GM21737 (cell line): ENCODE measurements at regions not wholly inside any gene's neighbourhood (a gene's known extent, or its start where the extent isn't known, plus 50 kb on each side); places are given as distances from the start of the nearest gene placed in this dataset.

Source experiments
- ATAC-seq: cut with Tn5 transposase; IDR thresholded peaks from one replicate; pipeline ENCODE4 v1.9.1; 2021; ENCODE audit warnings: mild to moderate bottlenecking, moderate library complexity; ENCODE audit not compliant: unreplicated experiment

DNA sequence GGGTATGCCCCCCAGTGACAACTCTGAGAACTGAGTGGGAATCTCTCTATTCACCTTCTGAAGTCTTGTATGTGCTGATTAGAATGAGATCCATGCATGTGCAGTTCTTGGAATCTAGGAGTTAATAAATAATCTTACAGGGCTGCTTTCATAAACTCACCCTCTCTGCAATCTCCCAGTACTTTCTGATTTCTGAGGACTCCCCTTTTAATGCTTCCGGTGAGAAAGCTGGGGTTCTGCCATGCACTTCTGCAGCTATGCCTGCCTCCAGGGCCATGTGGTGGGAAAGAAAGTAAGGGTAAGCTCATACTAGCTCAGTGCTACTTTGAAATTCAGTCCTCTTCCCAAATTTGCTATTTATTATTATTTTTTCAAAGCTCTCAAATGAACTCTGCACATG lies 432.9 kb downstream of the MTX2 start:
- no peak for ATAC-seq

DNA sequence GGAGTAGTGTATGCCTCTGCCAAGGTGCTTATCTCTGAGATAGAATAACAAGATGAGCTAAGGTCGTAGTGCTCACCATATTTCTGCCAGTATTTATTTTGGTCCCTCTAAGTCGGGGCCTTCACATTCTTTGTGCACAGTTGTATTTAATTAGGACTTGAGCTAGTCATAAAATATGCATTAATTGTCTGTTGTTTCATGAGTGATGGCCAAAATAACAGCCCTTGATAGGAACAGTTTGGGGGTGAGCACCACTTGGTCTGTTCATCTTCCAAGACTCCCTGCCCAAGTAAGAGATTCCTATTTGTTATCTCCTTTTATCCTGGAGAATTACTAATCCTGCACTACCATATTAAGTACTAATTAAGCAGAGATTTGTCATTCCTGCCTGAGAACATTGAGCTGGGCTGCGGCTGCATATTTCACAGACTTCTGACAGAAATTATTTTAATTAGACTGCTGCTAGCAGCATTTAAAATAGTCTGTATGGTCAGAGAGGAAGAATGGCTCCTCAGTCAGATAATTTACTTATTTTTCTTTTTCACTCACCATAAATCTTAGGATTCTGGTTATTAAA lies 435.1 kb downstream of the MTX2 start:
- no peak for ATAC-seq

DNA sequence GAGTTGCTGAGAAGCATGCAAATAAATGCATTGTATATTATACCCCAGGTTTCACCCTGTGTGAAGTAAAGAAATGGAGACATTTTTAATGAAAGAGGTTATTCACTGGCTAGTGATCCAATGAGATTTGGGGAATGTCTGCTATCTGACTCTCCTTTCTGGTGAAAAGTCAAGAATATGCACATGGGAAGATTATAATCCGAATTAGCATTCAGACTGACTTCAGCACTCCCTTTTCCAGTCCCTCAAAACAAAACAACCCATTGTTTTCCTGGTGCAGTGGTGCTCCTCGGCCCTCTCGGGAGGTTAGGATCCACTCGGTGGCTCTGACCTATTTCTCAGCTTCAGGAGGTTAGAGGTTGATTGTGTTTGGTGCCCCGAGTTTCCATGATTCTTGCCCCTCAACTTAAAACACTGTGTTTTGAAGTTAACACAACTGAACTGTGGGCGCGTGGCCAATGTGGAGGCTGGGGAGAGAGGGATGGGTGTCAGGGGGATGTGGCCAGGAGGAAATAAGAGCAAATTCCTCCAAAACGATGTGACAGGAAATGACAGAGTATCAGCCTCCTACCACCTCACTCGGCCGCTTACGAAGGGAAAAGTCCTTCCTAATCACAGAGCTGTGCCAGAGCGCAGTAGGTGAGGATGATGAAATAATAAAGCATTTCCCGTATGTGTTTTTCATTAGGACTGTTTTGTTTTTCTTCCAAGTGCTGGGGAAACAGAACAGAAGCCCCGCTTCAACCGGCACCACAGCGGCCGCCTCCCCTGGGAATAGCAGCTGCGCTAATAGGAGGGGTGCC lies 440.1 kb downstream of the MTX2 start:
- ATAC-seq, result no peak

DNA sequence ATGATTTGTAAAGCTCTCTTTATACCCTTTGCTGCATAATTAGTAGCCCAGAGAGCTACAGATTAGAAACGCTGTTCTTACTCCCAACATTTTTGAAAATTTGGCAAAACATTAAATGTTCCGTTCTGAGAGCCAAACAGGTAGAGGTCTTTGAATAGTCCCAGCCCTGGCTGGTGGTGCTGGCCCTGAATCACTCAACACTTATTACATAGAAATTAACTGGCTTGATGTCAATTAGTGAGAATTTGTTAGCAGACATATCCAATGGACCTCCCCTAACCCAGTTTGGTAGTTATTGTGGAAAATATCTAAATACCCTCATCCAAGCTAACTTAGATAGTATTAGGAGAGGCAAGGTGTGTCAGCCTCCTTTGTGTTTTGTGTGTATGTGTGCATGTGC lies 440.7 kb downstream of the MTX2 start:
- ATAC-seq, result no peak

DNA sequence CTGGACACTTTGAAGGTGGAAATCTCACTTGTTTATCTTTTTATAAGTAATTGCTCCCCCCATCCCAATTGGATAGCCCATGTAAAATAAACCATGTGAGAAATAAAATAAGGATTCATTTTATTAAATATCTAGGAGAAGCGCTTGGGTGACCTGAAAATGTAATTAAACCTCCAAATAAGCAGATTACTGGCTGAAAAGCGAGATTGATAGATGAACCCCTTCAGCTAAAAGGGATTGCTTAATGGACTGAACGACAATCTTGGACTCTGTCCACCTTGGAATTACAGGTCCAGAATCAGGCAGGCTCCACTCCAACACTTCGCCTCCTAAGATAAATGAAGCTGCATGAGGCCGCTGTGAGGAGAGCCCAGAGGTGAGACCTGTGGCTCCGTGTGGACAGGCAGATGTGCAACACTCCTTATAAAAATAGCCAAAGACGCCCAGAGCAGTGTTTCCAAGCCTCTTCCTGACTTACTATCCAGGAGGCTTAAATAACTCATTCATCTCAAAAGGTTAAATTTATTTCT lies 441.5 kb downstream of the MTX2 start:
- ATAC-seq, result no peak

- ATAC-seq, result no peak
Observed at GRCh38 chr2:176725873-176726645, 456.8 kb downstream of the MTX2 start.

- ATAC-seq, result no peak
Observed at GRCh38 chr2:176727696-176728095, 458.5 kb downstream of the MTX2 start.

DNA sequence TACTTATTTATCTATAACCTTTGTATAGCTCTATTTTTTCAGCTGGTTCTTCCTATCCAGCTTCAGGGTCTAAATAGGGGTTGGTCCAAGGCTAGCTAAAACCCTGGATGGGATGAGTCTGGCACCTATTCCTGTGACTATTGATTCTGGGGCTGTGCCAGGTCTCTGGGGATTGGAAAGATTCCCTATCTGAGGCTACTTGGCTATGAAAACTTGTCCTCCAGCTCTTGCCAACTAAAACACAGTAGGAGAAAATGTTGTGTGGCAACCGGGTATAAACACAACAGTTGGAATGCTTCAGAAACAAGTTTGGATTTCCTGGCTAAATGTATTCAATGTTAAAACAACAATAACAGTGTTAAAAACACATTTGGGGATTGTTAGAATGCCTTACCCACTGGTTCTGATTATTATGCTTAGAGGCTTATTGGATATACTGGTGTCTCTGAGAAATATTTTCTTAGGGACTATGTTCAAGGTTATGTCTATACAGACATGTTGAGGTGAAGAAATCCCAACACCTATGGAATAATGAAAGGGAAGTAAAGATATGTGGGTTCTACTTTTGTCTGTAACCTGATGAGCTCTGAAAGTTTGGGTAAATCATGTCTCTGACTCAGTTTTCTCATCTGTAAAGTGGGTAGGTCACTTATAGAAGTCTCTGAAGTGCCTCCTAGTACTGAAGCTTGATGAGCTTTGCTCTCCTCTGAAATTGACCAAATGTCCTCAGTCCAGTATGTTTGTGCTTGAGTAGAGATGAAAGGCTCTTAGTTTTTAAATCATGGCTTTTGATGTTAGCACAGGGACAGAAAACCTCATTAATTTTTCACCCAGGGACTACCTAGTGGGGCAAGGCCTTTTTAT lies 460.7 kb downstream of the MTX2 start:
- ATAC-seq, result no peak

DNA sequence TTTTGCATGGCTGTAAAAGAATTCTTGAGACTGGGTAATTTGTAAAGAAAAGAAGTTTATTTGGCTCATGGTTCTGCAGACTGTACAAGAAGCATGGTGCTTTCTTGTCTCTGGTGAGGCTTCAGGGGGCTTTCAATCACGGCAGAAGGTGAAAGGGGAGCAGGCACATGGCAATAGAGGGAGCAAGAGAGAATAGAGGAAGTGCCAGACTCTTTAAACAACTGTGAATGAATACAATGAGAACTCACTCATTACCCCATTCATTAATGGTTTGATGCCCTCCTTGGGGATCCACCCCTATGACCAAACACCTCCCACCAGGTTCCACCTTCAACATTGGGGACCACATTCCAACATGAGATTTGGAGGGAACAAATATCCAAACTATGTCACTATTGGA lies 463.5 kb downstream of the MTX2 start:
- ATAC-seq, result no peak

GRCh38 chr2:176733698-176734430 lies 464.6 kb downstream of the MTX2 start:
- ATAC-seq, result no peak

DNA sequence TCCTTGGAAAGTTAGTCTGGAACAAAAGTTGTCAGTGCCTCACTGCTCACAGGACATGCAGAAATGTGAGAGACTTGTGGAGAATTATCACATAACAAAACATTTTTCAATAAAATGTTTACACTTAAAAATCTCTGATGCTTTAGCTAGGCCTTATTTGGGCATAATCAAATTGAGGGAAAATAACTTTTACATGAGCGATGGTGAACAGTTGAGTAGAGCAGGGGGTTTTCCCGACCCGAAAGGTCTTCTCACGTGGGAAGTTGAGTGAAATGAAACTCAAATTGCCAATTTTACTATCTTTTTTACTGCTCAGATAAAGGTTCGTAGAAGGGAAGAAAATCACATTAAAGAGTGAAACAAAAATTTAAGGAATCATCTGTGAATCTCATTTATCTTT lies 465.6 kb downstream of the MTX2 start:
- ATAC-seq, result no peak

DNA sequence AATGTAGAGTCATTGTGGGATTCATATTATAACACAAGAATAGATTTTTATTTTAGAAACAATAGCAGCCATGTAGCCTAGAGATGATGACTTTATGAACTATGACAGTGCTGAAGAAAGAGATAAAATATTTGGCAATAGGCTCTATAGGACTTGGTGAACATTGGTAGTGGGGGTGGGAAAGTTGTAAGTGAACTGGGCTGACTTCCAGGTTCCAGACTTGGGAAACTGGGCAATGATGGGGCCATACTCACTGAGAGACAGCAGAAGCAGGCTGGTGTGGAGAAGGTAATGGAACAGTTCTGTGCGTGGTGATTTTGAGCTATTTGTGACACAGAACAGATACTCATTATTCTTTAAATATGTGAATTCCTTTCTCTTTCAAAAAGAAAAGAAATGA lies 470.3 kb upstream of the HNRNPA3 start:
- ATAC-seq, result no peak

- ATAC-seq, result no peak
Observed at GRCh38 chr2:176743671-176744070, 468.9 kb upstream of the HNRNPA3 start.

- ATAC-seq, result no peak
Observed at GRCh38 chr2:176744146-176744545, 468.4 kb upstream of the HNRNPA3 start.

GRCh38 chr2:176745543-176746200 lies 466.9 kb upstream of the HNRNPA3 start:
- ATAC-seq, result no peak

GRCh38 chr2:176746411-176746810 lies 466.2 kb upstream of the HNRNPA3 start:
- no peak for ATAC-seq

GRCh38 chr2:176747506-176747905 lies 465.1 kb upstream of the HNRNPA3 start:
- no peak for ATAC-seq

- no peak for ATAC-seq
Observed at GRCh38 chr2:176747928-176748327, 464.7 kb upstream of the HNRNPA3 start.

GRCh38 chr2:176748662-176749061 lies 463.9 kb upstream of the HNRNPA3 start:
- ATAC-seq, result no peak
